Skin of body (tissue), 1 donor: ENCODE measurements at regions not wholly inside any gene's neighbourhood (a gene's known extent, or its start where the extent isn't known, plus 50 kb on each side); places are given as distances from the start of the nearest gene placed in this dataset.
A peak's percentile ranks its signal among the peaks of the same experiment; 100 is the strongest.

ENCODE experiments used
- DNase-seq: peaks from one replicate; lab custom pipeline; 2025; lab: John Stamatoyannopoulos, UW

GRCh38 chr2:150716186-150716585 lies 228.7 kb upstream of the RND3 start:
- no peak for DNase-seq

GRCh38 chr2:150715501-150715900 lies 228.0 kb upstream of the RND3 start:
- DNase-seq: no peak

GRCh38 chr2:150710916-150711315 lies 223.4 kb upstream of the RND3 start:
- DNase-seq: no peak

GRCh38 chr2:150710041-150710440 lies 222.6 kb upstream of the RND3 start:
- no peak for DNase-seq

GRCh38 chr2:150706561-150706960 lies 219.1 kb upstream of the RND3 start:
- DNase-seq: peak; percentile 16

- no peak for DNase-seq
Measured at GRCh38 chr2:150705767-150706166, 218.3 kb upstream of the RND3 start.

GRCh38 chr2:150705357-150705756 lies 217.9 kb upstream of the RND3 start:
- no peak for DNase-seq

- DNase-seq: no peak
Measured at GRCh38 chr2:150702791-150703190, 215.3 kb upstream of the RND3 start.

GRCh38 chr2:150700666-150701580 lies 213.5 kb upstream of the RND3 start:
- peak; percentile 40 for DNase-seq

- no peak for DNase-seq
Measured at GRCh38 chr2:150699218-150699617, 211.8 kb upstream of the RND3 start.

- DNase-seq: peak; percentile 78
Measured at GRCh38 chr2:150698016-150698661, 210.7 kb upstream of the RND3 start.

GRCh38 chr2:150697596-150697995 lies 210.1 kb upstream of the RND3 start:
- no peak for DNase-seq

- no peak for DNase-seq
Measured at GRCh38 chr2:150695451-150696135, 208.1 kb upstream of the RND3 start.

- no peak for DNase-seq
Measured at GRCh38 chr2:150693556-150693955, 206.1 kb upstream of the RND3 start.

- no peak for DNase-seq
Measured at GRCh38 chr2:150690870-150691269, 203.4 kb upstream of the RND3 start.

GRCh38 chr2:150690261-150690660 lies 202.8 kb upstream of the RND3 start:
- no peak for DNase-seq

- no peak for DNase-seq
Measured at GRCh38 chr2:150689590-150689989, 202.1 kb upstream of the RND3 start.

GRCh38 chr2:150688016-150688415 lies 200.5 kb upstream of the RND3 start:
- no peak for DNase-seq

GRCh38 chr2:150686391-150686790 lies 198.9 kb upstream of the RND3 start:
- DNase-seq: no peak

- DNase-seq: no peak
Measured at GRCh38 chr2:150681120-150681804, 193.8 kb upstream of the RND3 start.

- no peak for DNase-seq
Measured at GRCh38 chr2:150679456-150680120, 192.1 kb upstream of the RND3 start.
